BLaER1 treated with 17β-estradiol and CSF1 and Interleukin-3, amounts not matched to agents 10 nM and 100 nM (cell line): ENCODE measurements at regions not wholly inside any gene's neighbourhood (a gene's known extent, or its start where the extent isn't known, plus 50 kb on each side); places are given as distances from the start of the nearest gene placed in this dataset.
"Not testable (repeated sequence)": the region's sequence is repeated elsewhere in the genome, so short reads cannot be mapped to it uniquely, and the experiment has no call there.

Experiments
- H3K27ac ChIP-seq, 11 experiments: shearing (Covaris generic); formaldehyde crosslinking; 2 replicates each; pipeline ENCODE4 v1.8.1; 2022
- H3K27me3 ChIP-seq, 11 experiments: shearing (Covaris generic); formaldehyde crosslinking; 2 replicates each; pipeline ENCODE4 v1.8.1; 2022
- H3K36me3 ChIP-seq, 11 experiments: shearing (Covaris generic); formaldehyde crosslinking; 2 replicates each; pipeline ENCODE4 v1.8.1; 2022
- H3K4me1 ChIP-seq, 10 experiments: shearing (Covaris generic); formaldehyde crosslinking; 2 replicates each; pipeline ENCODE4 v1.8.1; 2022
- H3K4me2 ChIP-seq, 11 experiments: shearing (Covaris generic); formaldehyde crosslinking; 2 replicates each; pipeline ENCODE4 v1.8.1; 2022
- H3K4me3 ChIP-seq, 10 experiments: shearing (Covaris generic); formaldehyde crosslinking; 2 replicates each; pipeline ENCODE4 v1.8.1; 2022
- H3K9ac ChIP-seq, 11 experiments: shearing (Covaris generic); formaldehyde crosslinking; 2 replicates each; pipeline ENCODE4 v1.8.1; 2022
- H3K9me3 ChIP-seq, 11 experiments: shearing (Covaris generic); formaldehyde crosslinking; replicated peaks in 1 of 11; 2 replicates each; pipeline ENCODE4 v1.8.1; 2022
- H4K20me1 ChIP-seq, 11 experiments: shearing (Covaris generic); formaldehyde crosslinking; 2 replicates each; pipeline ENCODE4 v1.8.1; 2022
- Cebpa-rat ChIP-seq, 11 experiments: shearing (Covaris generic); IDR thresholded peaks; 2 replicates each; pipeline ENCODE4 v1.8.1; 2022

- TF ChIP-seq Cebpa-rat (IDR thresholded peaks at IDR 0.05) = no peak
- Histone ChIP-seq H3K9me3 (peaks cover 0 to 8% (median 3%) of the 10 kb centered on the region in 11 experiments; a peak in 3 of 22 replicates), H3K4me2 (no peak overlapping the region), H3K27me3 (no peaks in the 10 kb centered on the region), H3K4me3 (no peak overlapping the region), H3K27ac (no peak overlapping the region), H3K4me1 (no peaks in the 10 kb centered on the region), H4K20me1 (no peaks in the 10 kb centered on the region), H3K36me3 (no peaks in the 10 kb centered on the region), H3K9ac (no peak overlapping the region)
Observed at GRCh38 chr5:163079618-163080017, 357.8 kb upstream of the CCNG1 start.

- Histone ChIP-seq H3K27ac (no peak overlapping the region), H3K27me3 (no peaks in the 10 kb centered on the region), H4K20me1 (no peaks in the 10 kb centered on the region), H3K36me3 (no peaks in the 10 kb centered on the region), H3K9me3 (peaks cover 0 to 1% (median 0%) of the 10 kb centered on the region in 11 experiments; a peak in 2 of 22 replicates), H3K9ac (no peak overlapping the region), H3K4me2 (no peak overlapping the region), H3K4me1 (no peaks in the 10 kb centered on the region), H3K4me3 (no peak overlapping the region)
- TF ChIP-seq Cebpa-rat (IDR thresholded peaks at IDR 0.05) = no peak
Observed at GRCh38 chr5:163089230-163089629, 348.2 kb upstream of the CCNG1 start.

GRCh38 chr5:163089926-163090325, 347.5 kb upstream of the CCNG1 start:
- no peak for TF ChIP-seq Cebpa-rat (IDR thresholded peaks at IDR 0.05)
- Histone ChIP-seq H3K9ac (no peak overlapping the region), H3K27ac (no peak overlapping the region), H3K9me3 (no peaks in the 10 kb centered on the region), H3K36me3 (no peaks in the 10 kb centered on the region), H3K4me2 (no peak overlapping the region), H3K4me3 (no peak overlapping the region), H3K4me1 (peaks cover 0 to 6% (median 0%) of the 10 kb centered on the region in 10 experiments; a peak in 1 of 20 replicates), H4K20me1 (no peaks in the 10 kb centered on the region), H3K27me3 (no peaks in the 10 kb centered on the region)

- Histone ChIP-seq H3K27ac (no peak overlapping the region), H3K9ac (no peak overlapping the region), H4K20me1 (no peaks in the 10 kb centered on the region), H3K36me3 (no peaks in the 10 kb centered on the region), H3K4me2 (no peak overlapping the region; a peak in 1 of 22 replicates), H3K27me3 (no peaks in the 10 kb centered on the region), H3K9me3 (no peaks in the 10 kb centered on the region), H3K4me1 (peaks cover 0 to 6% (median 0%) of the 10 kb centered on the region in 10 experiments; a peak in 1 of 20 replicates), H3K4me3 (no peak overlapping the region)
- TF ChIP-seq Cebpa-rat (IDR thresholded peaks at IDR 0.05) = no peak
Observed at GRCh38 chr5:163094492-163095180, 342.8 kb upstream of the CCNG1 start.

GRCh38 chr5:163104464-163104863, 332.9 kb upstream of the CCNG1 start:
- Histone ChIP-seq H3K36me3 (no peaks in the 10 kb centered on the region), H3K4me1 (peaks cover 0 to 3% (median 0%) of the 10 kb centered on the region in 10 experiments; a peak in 1 of 20 replicates), H4K20me1 (no peaks in the 10 kb centered on the region), H3K27me3 (no peaks in the 10 kb centered on the region), H3K9ac (no peak overlapping the region), H3K9me3 (no peaks in the 10 kb centered on the region), H3K27ac (no peak overlapping the region), H3K4me3 (no peak overlapping the region), H3K4me2 (no peak overlapping the region)
- no peak for TF ChIP-seq Cebpa-rat (IDR thresholded peaks at IDR 0.05)

GRCh38 chr5:163105456-163105855, 331.9 kb upstream of the CCNG1 start:
- no peak overlapping the region for H3K4me2 ChIP-seq
- no peaks in the 10 kb centered on the region for H4K20me1 ChIP-seq
- no peak overlapping the region for H3K4me3 ChIP-seq
- no peak for TF ChIP-seq Cebpa-rat (IDR thresholded peaks at IDR 0.05)
- H3K36me3 ChIP-seq = no peaks in the 10 kb centered on the region
- no peak overlapping the region for H3K27ac ChIP-seq
- no peaks in the 10 kb centered on the region for H3K27me3 ChIP-seq
- no peaks in the 10 kb centered on the region for H3K9me3 ChIP-seq
- H3K4me1 ChIP-seq = peaks cover 0 to 3% (median 0%) of the 10 kb centered on the region in 10 experiments; a peak in 1 of 20 replicates
- H3K9ac ChIP-seq = no peak overlapping the region

- Histone ChIP-seq H4K20me1 (no peaks in the 10 kb centered on the region), H3K4me2 (no peak overlapping the region), H3K4me1 (peaks cover 0 to 3% (median 0%) of the 10 kb centered on the region in 10 experiments; a peak in 1 of 20 replicates), H3K27ac (no peak overlapping the region), H3K27me3 (no peaks in the 10 kb centered on the region), H3K4me3 (no peak overlapping the region), H3K36me3 (no peaks in the 10 kb centered on the region), H3K9me3 (no peaks in the 10 kb centered on the region), H3K9ac (no peak overlapping the region)
- TF ChIP-seq Cebpa-rat (IDR thresholded peaks at IDR 0.05) = no peak
Observed at GRCh38 chr5:163106098-163106497, 331.3 kb upstream of the CCNG1 start.

GRCh38 chr5:163108351-163108750, 329.0 kb upstream of the CCNG1 start:
- no peaks in the 10 kb centered on the region for H4K20me1 ChIP-seq
- H3K9ac ChIP-seq = no peak overlapping the region
- TF ChIP-seq Cebpa-rat (IDR thresholded peaks at IDR 0.05) = no peak
- no peak overlapping the region for H3K4me2 ChIP-seq
- no peaks in the 10 kb centered on the region for H3K9me3 ChIP-seq
- no peak overlapping the region for H3K4me3 ChIP-seq
- H3K36me3 ChIP-seq = no peaks in the 10 kb centered on the region
- no peaks in the 10 kb centered on the region for H3K27me3 ChIP-seq
- H3K4me1 ChIP-seq = peaks cover 0 to 3% (median 0%) of the 10 kb centered on the region in 10 experiments; a peak in 1 of 20 replicates
- H3K27ac ChIP-seq = no peak overlapping the region

GRCh38 chr5:163115011-163115410, 322.4 kb upstream of the CCNG1 start:
- H4K20me1 ChIP-seq = no peaks in the 10 kb centered on the region
- H3K36me3 ChIP-seq = no peaks in the 10 kb centered on the region
- no peaks in the 10 kb centered on the region for H3K4me1 ChIP-seq
- no peak for TF ChIP-seq Cebpa-rat (IDR thresholded peaks at IDR 0.05)
- no peak overlapping the region for H3K9ac ChIP-seq
- no peaks in the 10 kb centered on the region for H3K27me3 ChIP-seq
- no peak overlapping the region for H3K4me2 ChIP-seq
- H3K4me3 ChIP-seq = no peak overlapping the region
- 0 out of 22 replicates have a peak, but pooled peaks cover 0 to 4% (median 0%) of the 10 kb centered on the region in 11 experiments for H3K9me3 ChIP-seq
- no peak overlapping the region for H3K27ac ChIP-seq

GRCh38 chr5:163116618-163117017, 320.8 kb upstream of the CCNG1 start:
- not testable (repeated sequence) for H3K4me2 ChIP-seq, H3K27ac ChIP-seq, H4K20me1 ChIP-seq, H3K4me1 ChIP-seq, H3K9me3 ChIP-seq, H3K27me3 ChIP-seq, H3K36me3 ChIP-seq, H3K4me3 ChIP-seq, H3K9ac ChIP-seq
